GM18858 (cell line): ENCODE measurements at regions not wholly inside any gene's neighbourhood (a gene's known extent, or its start where the extent isn't known, plus 50 kb on each side); places are given as distances from the start of the nearest gene placed in this dataset.
"Not testable (repeated sequence)": the region's sequence is repeated elsewhere in the genome, so short reads cannot be mapped to it uniquely, and the experiment has no call there.

Source experiments
- ATAC-seq: cut with Tn5 transposase; IDR thresholded peaks from one replicate; pipeline ENCODE4 v1.9.1; 2021; ENCODE audit not compliant: unreplicated experiment

DNA sequence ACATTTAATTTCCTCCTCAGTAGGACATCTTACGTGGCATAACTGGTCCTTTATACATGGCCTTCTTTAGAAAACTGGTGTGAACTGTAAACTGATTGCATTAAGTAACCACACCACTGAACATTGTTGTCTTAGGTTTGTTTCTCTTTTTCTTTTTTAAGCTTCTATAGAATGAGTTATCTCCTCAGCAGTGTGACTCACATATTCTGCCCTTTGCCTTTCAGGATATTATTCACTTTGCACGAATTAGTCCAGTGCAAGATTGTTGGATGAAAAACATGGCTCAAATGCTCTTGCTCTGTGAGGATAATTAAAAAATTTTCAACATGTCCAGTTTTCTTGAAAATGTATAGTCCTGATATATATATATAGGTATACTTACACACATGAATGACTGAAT lies 147.6 kb downstream of the KBTBD8 start:
- no peak for ATAC-seq

DNA sequence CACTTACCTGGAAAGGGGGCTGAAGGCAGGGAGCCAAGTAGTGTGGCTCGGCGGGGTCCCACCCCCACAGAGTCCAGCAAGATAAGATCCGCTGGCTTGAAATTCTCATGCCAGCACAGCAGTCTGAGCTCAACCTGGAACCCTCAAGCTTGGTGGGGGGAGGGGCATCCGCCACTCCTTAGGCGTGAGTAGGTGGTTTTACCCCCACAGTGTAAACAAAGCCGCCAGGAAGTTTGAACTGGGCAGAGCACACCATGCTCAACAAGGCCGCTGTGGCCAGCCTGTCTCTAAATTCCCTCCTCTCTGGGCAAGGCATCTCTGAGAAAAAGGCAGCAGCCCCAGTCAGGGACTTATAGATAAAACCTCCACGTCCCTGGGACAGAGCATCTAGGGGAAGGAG lies 156.3 kb downstream of the KBTBD8 start:
- no peak for ATAC-seq

DNA sequence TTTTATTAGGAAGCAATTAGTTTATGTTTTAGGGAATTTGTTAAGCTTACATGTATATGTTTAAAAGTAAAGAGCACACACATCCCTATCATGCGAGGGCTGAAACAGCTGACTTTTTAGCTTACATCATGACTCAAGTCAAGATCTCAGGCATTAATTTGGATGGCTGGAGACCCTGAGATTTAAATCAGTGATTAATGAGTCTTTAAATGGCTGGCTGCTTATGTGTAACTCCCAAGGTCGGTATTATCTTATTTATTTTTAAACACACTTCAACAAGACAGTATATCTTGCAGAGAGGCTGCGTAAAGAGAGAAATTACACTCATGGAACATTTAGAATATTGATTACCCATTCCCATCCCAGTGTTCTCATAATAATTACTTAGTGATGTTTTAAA lies 169.4 kb downstream of the KBTBD8 start:
- no peak for ATAC-seq

DNA sequence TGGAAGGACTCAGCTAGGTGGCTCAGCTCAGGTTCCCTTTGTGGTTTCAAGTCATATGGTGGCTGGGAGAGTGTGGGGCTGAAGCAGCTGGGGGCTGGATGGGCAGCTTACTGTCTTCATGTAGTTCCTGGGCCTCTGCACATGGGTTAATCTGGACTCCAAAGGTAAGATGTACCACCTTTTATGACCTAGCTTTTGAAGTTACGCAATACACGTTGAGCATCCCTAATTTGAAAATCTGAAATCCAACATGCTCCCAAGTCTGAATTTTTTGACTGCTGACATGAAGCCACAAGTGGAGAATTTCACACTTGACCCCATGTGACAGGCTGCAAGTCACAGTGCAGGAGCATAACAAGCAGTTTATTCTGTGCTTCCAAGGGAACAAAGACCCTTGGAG lies 173.7 kb downstream of the KBTBD8 start:
- ATAC-seq: no peak

DNA sequence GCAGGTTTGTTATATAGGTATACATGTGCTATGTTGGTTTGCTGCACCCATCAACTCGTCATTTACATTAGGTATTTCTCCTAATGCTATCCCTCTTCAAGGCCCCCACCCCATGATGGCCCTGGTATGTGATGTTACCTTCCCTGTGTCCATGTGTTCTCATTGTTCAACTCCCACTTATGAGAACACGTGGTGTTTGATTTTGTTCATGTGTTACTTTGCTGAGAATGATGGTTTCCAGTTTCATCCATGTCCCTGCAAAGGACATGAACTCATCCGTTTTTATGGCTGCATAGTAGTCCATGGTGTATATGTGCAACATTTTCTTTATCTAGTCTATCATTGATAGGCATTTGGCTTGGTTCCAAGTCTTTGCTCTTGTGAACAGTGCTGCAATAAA lies 175.0 kb downstream of the KBTBD8 start:
- not testable (repeated sequence) for ATAC-seq

DNA sequence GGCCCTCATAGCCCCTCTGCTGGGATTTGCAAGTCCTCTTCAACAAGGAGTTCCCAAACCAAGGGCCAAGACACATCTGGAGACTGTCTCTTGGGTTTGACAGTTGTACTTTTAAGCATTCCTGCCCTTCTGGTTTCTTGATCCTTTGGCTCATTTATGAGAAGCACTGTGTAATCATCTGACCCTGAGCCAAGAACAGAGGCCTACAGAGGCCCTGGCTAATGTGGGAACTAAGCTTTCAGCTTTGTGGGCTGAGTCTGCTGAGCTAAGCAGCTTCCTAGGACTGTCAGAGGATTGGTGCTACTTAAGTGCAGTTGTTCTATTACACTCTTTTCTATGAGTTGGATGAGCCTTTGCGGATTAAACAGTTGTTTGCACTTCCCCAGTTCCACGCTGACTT lies 178.3 kb downstream of the KBTBD8 start:
- ATAC-seq: no peak

DNA sequence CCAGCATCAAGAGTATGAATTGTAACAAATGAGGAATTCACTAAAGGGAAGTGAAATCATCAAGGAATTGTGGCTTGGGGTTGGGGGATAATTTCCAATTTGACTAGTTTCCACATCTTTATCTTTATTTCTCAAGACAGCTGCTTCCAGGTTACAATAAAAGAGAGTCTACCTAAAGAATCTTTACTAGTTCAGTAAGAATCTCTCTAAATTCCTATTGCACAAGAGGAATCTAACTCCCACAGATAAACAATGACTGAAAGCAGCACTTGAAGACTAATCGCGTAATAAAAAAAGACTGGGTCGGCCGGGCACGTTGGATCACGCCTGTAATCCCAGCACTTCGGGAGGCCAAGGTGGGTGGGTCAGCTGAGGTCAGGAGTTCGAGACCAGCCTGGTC lies 194.4 kb downstream of the KBTBD8 start:
- no peak for ATAC-seq

DNA sequence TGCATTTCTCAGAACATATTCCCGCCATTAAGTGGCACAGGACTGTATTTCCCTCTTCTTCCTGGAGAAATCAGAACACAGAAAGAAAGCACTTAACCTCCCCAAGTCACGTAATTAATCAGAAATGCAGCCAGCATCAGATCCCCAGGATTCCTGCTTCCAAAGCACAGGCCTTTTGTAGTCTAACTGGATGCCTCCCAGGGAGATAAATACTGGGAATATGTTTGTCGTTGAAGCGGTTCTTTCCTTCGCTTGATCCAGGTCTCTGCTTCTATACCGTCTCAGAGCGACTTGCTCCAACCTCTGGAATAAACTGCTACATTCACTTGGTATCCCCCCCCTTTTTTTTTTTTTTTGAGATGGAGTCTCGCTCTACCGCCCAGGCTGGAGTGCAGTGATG lies 198.6 kb downstream of the KBTBD8 start:
- ATAC-seq: no peak

DNA sequence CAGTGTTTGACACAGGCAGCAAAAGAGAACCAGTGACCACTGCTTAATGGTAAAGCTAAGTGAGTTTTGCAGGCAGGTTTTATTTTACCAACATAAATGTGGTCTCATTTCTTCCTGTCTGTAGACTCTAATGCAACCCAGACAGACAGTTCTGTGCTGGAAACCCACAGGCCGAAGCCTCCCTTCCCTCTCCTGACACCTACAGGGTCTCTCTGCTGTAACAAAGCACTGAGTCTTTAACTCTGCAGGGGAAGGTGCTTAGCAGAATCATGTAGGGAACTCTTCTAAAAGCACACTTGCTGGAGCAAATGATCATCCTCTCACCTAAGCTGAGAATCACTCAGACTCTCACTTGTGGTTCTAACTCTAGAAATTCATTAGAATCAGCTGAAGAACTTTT lies 200.3 kb downstream of the KBTBD8 start:
- no peak for ATAC-seq

DNA sequence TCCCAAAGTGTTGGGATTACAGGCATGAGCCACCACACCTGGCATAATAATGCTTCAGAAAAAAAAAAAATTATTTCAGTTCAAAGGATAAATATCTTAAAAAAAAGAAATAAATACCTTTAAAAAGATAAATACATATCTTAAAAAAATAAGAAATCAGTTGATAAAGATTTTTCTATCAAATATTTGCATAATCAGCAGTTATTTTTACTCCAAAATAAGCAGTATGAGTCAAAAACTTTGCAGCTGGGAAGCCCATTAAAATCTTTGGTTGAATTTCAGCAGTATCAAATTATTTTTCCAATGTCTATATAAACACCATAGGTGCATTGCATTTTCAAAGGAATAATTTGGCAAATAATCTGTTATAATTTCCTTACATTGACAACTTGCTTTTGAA lies 202.5 kb downstream of the KBTBD8 start:
- ATAC-seq: no peak

DNA sequence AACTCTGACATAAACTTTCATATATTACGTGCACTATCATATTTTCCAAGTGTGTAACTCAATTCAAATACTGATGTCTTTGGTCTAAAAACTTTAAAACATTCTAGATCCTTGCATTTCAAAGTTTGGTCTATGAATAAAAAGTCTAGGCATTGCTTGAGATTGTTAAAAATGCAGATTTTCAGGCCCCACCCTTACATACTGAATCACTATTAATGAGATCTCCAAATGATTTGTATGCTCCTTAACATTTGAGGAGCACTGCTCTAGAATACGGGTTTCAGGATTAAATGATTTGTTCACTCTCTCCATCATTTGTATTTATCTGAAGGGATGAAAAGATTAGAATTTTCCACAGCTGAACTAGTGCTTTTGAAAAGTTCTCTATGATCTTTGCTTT lies 202.9 kb downstream of the KBTBD8 start:
- ATAC-seq: no peak

DNA sequence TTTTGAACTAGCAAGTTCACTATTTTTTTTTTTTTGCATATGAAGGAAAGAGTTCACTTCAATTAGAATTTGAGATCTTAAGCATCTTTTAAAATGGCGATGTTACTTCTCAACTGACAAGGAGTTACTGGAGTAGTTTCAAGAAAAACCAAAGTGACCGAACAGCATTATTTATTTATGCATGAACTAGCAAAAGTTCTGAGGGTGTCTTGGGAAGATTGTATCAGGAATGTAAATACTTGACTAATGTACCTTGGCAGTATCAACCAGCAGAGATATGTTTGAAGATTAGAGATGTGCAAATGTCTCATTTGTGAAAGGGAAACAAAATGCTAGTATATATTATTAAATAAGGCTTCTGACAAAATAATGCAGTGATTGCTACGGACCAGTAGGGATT lies 203.9 kb downstream of the KBTBD8 start:
- no peak for ATAC-seq

DNA sequence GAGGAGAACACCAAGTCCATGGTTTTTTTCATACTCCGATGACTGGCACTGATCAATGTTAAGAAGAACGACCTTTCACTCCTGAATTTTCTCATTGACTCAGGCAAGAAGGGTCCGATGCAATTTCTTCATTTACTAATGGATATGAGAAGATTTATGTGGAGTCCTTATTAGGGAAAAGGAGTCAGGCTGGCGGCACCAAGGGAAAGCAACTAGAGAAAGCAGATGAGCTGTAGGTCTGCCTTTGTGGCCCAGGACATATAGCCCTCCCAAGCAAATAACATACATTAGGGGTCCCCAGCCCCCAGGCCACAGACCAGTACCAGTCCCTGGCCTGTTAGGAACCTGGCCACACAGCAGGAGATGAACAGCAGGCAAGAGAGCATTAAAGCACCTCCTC lies 206.8 kb downstream of the KBTBD8 start:
- no peak for ATAC-seq

DNA sequence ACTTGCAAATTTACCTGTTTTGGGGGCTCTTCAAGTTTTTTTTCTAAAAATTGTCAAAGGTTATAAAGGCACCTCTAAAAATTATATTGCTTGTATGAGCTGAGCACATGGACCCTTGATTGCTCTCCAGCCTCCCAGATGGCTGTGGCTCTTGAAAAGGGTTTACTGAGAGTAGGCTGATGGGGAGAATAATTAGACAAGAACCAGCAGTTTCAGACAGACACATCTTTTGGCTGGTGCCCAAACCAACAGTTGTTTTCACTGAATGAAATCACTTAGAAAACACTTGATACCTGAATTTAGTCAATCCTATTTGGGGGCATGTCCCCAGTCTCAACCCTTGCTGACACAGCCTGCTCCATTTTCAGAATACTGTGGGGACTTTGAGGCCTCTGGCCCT lies 217.6 kb downstream of the KBTBD8 start:
- no peak for ATAC-seq

DNA sequence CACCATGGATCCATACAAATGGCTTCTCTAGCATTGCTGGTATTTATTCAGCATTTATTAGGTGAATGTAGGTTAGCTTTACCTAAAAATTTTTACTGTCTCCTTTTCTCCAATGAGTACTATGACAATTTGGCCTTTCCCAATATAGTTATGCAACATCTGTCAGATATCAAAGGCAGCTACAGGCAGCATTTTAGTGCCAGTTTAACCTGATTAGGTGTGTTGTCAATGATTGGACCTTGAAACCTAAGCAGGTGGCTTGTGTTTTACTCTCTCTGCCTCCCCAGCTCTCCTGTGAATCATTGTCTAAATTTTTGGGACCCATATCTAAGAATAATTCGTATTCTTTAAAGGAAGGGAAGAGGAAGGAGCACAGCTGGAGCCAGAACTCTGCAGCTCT lies 228.9 kb downstream of the KBTBD8 start:
- ATAC-seq: no peak

DNA sequence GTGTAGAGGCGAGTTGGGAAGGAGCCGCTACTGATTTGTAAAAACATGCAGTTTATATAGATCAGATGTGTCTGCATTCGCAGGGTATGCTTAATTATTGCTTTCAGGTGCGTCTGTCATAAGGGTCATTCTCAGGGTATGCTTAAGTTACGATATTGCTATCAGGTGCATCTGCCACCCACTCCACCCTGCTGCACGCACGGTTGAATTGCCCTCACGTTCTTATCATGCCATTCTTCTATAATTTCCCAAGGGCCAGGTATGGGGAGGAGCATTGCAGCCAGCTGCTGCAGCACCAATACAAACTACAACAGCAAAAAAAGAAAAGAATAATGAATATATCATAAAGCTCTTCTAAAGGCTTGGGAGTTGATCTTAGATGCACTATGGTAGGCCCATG lies 230.0 kb downstream of the KBTBD8 start:
- ATAC-seq: no peak

DNA sequence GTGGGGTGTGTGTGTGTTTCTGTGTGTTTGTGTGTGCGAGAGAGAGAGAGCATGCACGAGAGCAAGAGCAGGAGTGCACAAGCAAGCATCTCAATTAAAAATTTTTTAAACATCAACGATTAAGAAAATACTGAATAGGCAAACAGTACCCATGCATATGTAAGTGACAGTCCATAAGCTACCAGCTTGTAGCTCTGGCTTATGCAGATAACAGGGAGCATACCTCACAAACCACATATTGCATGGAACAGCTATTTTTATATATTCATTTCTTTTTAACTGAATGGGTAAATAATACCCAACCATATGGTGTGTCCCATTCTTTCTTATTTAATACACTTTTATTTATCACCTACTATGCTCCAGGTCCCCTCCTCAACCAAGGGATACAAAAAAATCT lies 234.5 kb downstream of the KBTBD8 start:
- no peak for ATAC-seq

DNA sequence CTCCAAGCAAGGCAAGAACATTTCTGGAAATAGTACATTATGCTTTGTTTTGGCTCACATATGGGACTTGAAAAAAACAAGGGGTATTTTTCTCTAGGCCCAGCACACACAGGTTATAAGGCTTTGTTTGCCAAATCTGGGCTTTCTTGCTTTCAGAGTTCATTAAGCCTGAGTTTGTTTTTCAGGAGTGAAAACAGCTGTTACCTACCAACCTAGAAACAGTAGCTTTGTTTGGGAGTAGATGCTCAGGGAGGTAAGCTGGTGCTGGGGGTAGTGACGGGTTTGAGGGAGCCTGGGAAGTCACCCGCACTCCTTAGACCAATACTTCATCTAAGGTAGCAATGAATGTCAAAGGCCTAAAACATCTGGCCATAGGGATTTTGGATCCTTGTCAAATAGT lies 241.2 kb downstream of the KBTBD8 start:
- no peak for ATAC-seq

DNA sequence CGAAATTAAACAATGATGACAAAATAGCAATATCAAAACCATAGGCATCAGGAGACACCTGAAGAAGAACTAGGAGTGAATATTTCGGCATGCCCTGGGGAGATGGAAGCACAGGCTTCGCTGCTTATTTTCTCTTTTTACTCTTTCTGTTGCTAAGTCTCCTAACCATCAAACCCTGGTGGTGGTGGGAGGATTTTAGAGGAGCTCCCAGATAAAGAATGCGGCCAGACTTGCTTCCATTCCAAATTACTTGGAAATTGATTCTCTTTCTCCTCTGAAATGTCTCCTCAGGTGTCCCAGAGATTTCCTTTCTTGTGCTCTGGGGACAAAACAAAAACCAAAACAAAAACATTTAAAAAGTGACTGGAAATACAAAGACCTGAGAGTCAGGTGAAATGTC lies 243.0 kb downstream of the KBTBD8 start:
- ATAC-seq: no peak

DNA sequence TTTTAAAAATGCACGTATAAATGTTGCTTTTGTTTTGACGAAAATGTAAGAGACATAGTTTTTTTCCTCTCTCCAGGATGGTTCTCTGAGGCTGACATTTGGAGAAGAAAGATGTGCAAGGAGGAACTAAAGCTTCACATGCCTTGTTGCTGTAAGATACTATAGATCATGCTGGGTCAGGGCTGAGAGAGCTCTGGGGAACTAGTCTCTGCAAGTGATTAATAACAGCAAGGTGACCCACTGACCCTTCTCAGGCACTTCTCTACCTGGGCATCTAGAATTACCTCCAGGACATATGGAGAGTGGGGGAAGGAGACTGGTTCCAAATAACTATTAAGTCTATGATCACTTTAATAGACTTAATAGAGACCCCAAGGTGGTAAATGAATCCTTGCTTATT lies 246.0 kb downstream of the KBTBD8 start:
- ATAC-seq: no peak

DNA sequence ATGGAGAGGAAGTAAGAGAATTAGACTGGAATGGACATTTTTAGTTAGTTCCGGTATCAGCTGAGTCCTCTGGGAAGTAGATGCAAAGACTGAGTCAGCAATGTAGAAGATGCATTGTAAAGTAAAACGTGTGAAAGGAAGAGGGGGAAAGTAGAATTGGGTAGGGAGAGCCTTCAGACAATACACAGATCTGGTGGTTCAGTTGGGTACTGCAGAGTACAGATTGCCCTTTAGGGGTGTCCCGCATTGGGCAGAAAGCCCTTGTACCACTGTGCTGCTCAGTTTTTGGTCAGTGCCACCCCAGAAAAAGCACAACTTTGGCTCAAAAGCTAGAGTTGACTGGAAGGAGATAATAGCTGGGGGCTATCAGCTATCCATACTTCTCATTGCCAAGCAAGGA lies 247.4 kb downstream of the KBTBD8 start:
- no peak for ATAC-seq

DNA sequence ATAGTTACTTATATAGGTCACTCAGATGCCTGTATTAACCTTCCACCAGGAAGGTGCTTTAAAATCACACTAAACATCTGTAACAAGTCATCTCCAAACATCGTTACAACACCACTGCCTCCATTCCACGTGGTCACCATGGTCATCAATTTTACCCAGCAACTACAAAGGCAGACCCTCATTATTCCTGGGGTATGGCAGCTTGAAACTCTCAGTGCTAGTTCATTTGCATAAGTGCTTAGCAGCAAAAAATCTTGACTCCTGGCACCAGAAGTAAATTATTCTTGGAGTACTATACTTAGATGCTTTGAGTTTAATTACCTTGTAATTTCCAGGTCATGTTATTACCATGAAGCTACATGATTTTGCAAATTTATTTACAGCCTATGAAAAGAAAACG lies 250.6 kb downstream of the KBTBD8 start:
- no peak for ATAC-seq

DNA sequence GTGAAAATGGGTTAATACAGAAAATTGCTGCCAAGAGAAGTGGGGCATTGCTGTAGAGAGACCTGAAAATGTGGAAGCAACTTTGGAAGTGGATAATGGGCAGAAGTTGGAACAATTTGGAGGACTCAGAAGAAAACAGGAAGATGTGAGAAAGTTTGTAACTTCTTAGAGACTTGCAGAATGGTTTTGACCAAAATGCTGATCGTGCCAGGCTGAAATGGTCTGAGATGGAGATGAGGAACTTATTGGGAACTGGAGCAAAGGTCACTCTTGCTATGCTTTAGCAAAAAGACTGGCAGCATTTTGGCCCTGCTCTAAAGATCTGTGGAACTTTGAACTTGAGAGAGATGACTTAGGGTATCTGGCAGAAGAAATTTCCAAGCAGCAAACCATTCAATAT lies 254.8 kb downstream of the KBTBD8 start:
- ATAC-seq: not testable (repeated sequence)

DNA sequence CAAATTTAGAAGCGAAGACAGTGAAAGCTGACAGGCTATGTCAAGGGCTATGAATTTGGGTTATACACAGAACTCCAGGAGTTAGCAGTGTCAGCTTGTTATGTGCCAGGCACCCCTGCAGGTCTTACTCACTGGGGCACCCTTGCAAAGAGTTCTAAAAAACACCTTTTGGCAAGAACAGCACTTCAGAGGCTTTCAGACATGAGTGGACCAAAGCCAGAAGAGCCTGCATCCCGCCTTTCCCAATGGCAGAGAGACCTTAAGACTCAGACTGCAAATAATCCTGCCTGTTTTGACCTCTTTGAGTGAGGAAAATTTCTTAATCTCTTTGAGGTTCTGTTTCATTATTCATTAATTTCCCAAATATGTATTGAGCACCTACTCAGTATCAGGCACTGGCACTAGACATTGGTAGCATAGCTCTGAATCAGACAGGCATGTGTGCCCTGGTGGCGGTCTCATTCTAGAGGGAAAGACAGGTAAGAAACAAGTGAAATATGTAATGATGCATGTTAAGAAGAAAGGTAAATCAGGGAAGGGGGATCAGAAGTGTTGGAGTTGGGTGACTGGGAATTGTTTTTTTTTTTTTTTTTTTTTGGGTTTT lies 280.0 kb downstream of the KBTBD8 start:
- ATAC-seq: no peak
